Esophagus squamous epithelium (tissue), 4 donors: ENCODE measurements at regions not wholly inside any gene's neighbourhood (a gene's known extent, or its start where the extent isn't known, plus 50 kb on each side); places are given as distances from the start of the nearest gene placed in this dataset.

Source experiments
- CTCF ChIP-seq, 6 experiments: fragments of 450-650 bp in 4 of 6; fragments of 200-600 bp in 2 of 6; sonication (generic) in 2 of 6; IDR thresholded peaks; one replicate each; pipeline ENCODE4 v1.5.1; 2016 to 2019; ENCODE audit warnings: antibody characterized with exemption in 6 of 6, mild to moderate bottlenecking in 4 of 6, moderate library complexity in 4 of 6
- POLR2A ChIP-seq, 4 donors: fragments of 450-650 bp; IDR thresholded peaks; one replicate each; pipeline ENCODE4 v1.6.1; 2017; ENCODE audit warnings: antibody characterized with exemption in 4 of 4, mild to moderate bottlenecking in 4 of 4, moderate library complexity in 3 of 4

GRCh38 chr4:144518181-144518895, 127.6 kb upstream of the HHIP start:
- TF ChIP-seq POLR2A (IDR thresholded peaks at IDR 0.05) (no peak), CTCF (IDR thresholded peaks at IDR 0.05) (no peak)
